ENCODE measurements at regions not wholly inside any gene's neighbourhood (a gene's known extent, or its start where the extent isn't known, plus 50 kb on each side); places are given as distances from the start of the nearest gene placed in this dataset.
"Not testable (repeated sequence)": the region's sequence is repeated elsewhere in the genome, so short reads cannot be mapped to it uniquely, and the experiment has no call there.

- DNase-seq (ENCODE audit: low read depth, low spot score); in situ Hi-C loops (cut with HindIII; ENCODE audit: low pct_unique_long_range_greater_than_20kb, low sequenced_read_pairs): not testable (repeated sequence)
These were observed 132.0 kb downstream of the TUBA3C start for GRCh38 chr13:19049624-19050023.

- no peak for DNase-seq (ENCODE audit: low read depth, low spot score)
These were observed 133.2 kb downstream of the TUBA3C start for GRCh38 chr13:19048381-19048780.

GRCh38 chr13:19023115-19023514, 158.5 kb downstream of the TUBA3C start:
- no peak for DNase-seq (ENCODE audit: low read depth, low spot score)
- in situ Hi-C loops (cut with HindIII; ENCODE audit: low pct_unique_long_range_greater_than_20kb, low sequenced_read_pairs): no loop called here

More at GRCh38 chr13:19048381-19048780, 133.2 kb downstream of the TUBA3C start:
- in situ Hi-C loops (cut with HindIII; ENCODE audit: low pct_unique_long_range_greater_than_20kb, low sequenced_read_pairs): no loop called here

- in situ Hi-C loops (cut with HindIII; ENCODE audit: low pct_unique_long_range_greater_than_20kb, low sequenced_read_pairs): no loop called here
- no peak for DNase-seq (ENCODE audit: low read depth, low spot score)
These were observed 160.6 kb downstream of the TUBA3C start for GRCh38 chr13:19020988-19021387.

GRCh38 chr13:18998389-18998788, 183.2 kb downstream of the TUBA3C start:
- in situ Hi-C loops (cut with HindIII; ENCODE audit: low pct_unique_long_range_greater_than_20kb, low sequenced_read_pairs): no loop called here
- DNase-seq (ENCODE audit: low read depth, low spot score): no peak

- no peak for DNase-seq (ENCODE audit: low read depth, low spot score)
- in situ Hi-C loops (cut with HindIII; ENCODE audit: low pct_unique_long_range_greater_than_20kb, low sequenced_read_pairs): no loop called here
These were observed 185.0 kb downstream of the TUBA3C start for GRCh38 chr13:18996627-18997051.

- DNase-seq (ENCODE audit: low read depth, low spot score): no peak
These were observed 185.4 kb downstream of the TUBA3C start for GRCh38 chr13:18996221-18996620.

GRCh38 chr13:18995259-18995873, 186.3 kb downstream of the TUBA3C start:
- DNase-seq (ENCODE audit: low read depth, low spot score): no peak
- in situ Hi-C loops (cut with HindIII; ENCODE audit: low pct_unique_long_range_greater_than_20kb, low sequenced_read_pairs): no loop called here

More at GRCh38 chr13:18996221-18996620, 185.4 kb downstream of the TUBA3C start:
- in situ Hi-C loops (cut with HindIII; ENCODE audit: low pct_unique_long_range_greater_than_20kb, low sequenced_read_pairs): no loop called here

GRCh38 chr13:18993884-18994660, 187.6 kb downstream of the TUBA3C start:
- in situ Hi-C loops (cut with HindIII; ENCODE audit: low pct_unique_long_range_greater_than_20kb, low sequenced_read_pairs): no loop called here

GRCh38 chr13:18992791-18993190, 188.8 kb downstream of the TUBA3C start:
- no peak for DNase-seq (ENCODE audit: low read depth, low spot score)
- in situ Hi-C loops (cut with HindIII; ENCODE audit: low pct_unique_long_range_greater_than_20kb, low sequenced_read_pairs): no loop called here

More at GRCh38 chr13:18993884-18994660, 187.6 kb downstream of the TUBA3C start:
- no peak for DNase-seq (ENCODE audit: low read depth, low spot score)

- no peak for DNase-seq (ENCODE audit: low read depth, low spot score)
- in situ Hi-C loops (cut with HindIII; ENCODE audit: low pct_unique_long_range_greater_than_20kb, low sequenced_read_pairs): no loop called here
These were observed 190.6 kb downstream of the TUBA3C start for GRCh38 chr13:18991060-18991459.

- no peak for DNase-seq (ENCODE audit: low read depth, low spot score)
- in situ Hi-C loops (cut with HindIII; ENCODE audit: low pct_unique_long_range_greater_than_20kb, low sequenced_read_pairs): no loop called here
These were observed 203.2 kb downstream of the TUBA3C start for GRCh38 chr13:18978447-18978846.

- no peak for DNase-seq (ENCODE audit: low read depth, low spot score)
These were observed 203.8 kb downstream of the TUBA3C start for GRCh38 chr13:18977857-18978256.

GRCh38 chr13:18971576-18972219, 209.9 kb downstream of the TUBA3C start:
- in situ Hi-C loops (cut with HindIII; ENCODE audit: low pct_unique_long_range_greater_than_20kb, low sequenced_read_pairs): no loop called here

More at GRCh38 chr13:18977857-18978256, 203.8 kb downstream of the TUBA3C start:
- in situ Hi-C loops (cut with HindIII; ENCODE audit: low pct_unique_long_range_greater_than_20kb, low sequenced_read_pairs): no loop called here

GRCh38 chr13:18965347-18965855, 216.2 kb downstream of the TUBA3C start:
- in situ Hi-C loops (cut with HindIII; ENCODE audit: low pct_unique_long_range_greater_than_20kb, low sequenced_read_pairs): no loop called here
- DNase-seq (ENCODE audit: low read depth, low spot score): no peak

More at GRCh38 chr13:18971576-18972219, 209.9 kb downstream of the TUBA3C start:
- no peak for DNase-seq (ENCODE audit: low read depth, low spot score)

- DNase-seq (ENCODE audit: low read depth, low spot score): no peak
- in situ Hi-C loops (cut with HindIII; ENCODE audit: low pct_unique_long_range_greater_than_20kb, low sequenced_read_pairs): no loop called here
These were observed 216.7 kb downstream of the TUBA3C start for GRCh38 chr13:18964942-18965341.

- DNase-seq (ENCODE audit: low read depth, low spot score); in situ Hi-C loops (cut with HindIII; ENCODE audit: low pct_unique_long_range_greater_than_20kb, low sequenced_read_pairs): not testable (repeated sequence)
These were observed 217.9 kb downstream of the TUBA3C start for GRCh38 chr13:18963684-18964083.

GRCh38 chr13:18962168-18962734, 219.4 kb downstream of the TUBA3C start:
- no peak for DNase-seq (ENCODE audit: low read depth, low spot score)
- in situ Hi-C loops (cut with HindIII; ENCODE audit: low pct_unique_long_range_greater_than_20kb, low sequenced_read_pairs): no loop called here
